ENCODE measurements at regions not wholly inside any gene's neighbourhood (a gene's known extent, or its start where the extent isn't known, plus 50 kb on each side); places are given as distances from the start of the nearest gene placed in this dataset.
"Not testable (repeated sequence)": the region's sequence is repeated elsewhere in the genome, so short reads cannot be mapped to it uniquely, and the experiment has no call there.

GRCh38 chr15:62362608-62363007 lies 197.5 kb upstream of the C2CD4B start:
- no peak for DNase-seq (ENCODE audit: extremely low read depth, low read depth, low spot score)

DNA sequence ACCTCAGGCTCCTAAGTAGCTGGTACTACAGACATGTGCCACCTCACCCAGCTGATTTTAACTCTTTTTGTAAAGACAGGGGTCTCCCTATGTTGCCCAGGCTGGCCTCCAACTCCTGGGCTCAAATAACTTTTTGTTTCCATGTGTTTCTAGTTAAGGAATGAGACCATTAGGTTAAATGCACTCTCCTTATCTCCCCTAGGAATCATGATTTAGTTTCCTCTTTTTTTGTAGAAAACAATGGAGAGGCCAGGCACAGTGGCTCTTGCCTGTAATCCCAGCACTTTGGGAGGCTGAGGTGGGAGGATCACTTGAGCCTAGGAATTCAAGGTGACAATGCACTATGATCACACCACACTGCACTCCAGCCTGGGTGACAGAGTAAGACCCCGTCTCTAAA lies 198.8 kb upstream of the C2CD4B start:
- no peak for DNase-seq (ENCODE audit: extremely low read depth, low read depth, low spot score)

DNA sequence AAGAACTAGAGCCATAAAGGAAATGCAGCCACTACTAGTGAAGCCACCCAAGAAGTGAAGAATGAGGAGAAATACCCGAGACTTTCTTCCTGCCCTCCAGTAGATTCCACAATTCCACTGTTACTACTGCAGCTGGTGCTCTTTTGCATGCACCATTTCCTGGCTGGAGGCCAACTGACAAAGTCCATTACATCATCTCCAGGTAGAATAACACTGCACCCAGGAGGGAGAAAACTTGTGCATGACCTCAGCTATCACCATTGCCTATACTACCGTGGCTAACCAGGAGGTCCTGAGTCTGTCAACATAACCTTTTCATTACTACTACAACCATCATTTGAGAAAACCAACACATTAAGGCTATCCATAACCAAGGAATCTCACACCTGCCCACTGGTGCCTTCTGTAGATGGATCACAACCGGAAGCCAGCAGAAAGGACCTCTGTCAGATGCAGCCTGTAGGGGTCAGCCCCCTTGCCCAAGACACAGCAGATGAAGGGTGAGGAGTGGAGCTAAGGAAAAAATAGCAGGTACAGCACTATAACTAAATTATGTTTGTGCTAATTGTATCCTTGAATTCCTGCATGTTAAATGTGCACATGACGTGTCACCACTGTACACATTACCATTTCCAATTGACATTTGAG lies 200.8 kb upstream of the C2CD4B start:
- no peak for DNase-seq (ENCODE audit: extremely low read depth, low read depth, low spot score)

DNA sequence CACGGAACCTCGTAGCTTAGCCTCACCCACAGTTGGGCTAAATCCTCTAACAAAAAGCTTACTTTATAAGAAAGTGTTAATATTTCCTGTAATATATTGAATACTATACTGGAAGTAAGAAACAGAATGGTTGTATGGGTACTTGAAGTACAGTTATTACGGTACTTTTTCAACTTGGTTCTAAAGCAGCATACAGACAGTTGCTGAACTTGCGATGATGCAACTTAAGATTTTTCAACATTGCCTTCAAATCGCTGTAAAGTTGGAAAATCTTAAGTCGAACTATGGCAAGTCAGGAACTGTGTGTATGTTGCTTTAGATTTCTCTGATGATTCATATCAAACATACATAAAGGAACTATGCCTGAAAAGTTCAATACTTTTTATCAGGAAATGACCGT lies 204.4 kb upstream of the C2CD4B start:
- no peak for DNase-seq (ENCODE audit: extremely low read depth, low read depth, low spot score)

DNA sequence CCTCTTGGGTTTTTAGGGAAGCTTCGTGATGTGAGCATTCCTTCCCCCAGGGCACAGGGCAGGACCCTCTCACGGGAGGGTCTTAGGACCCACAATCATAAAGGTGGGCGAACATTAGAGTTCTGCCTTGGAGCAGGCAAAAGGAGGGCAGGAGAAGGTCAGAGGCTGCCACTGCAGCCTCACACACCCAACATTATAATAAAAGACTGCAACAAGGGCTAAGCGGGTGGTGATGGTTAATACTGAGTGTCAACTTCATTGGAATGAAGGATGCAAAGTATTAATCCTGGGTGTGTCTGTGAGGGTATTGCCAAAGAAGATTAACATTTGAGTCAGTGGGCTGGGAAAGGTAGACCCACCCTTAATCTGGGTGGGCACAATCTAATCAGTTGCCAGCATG lies 206.6 kb upstream of the C2CD4B start:
- DNase-seq (ENCODE audit: extremely low read depth, low read depth, low spot score) = not testable (repeated sequence)

- DNase-seq (ENCODE audit: extremely low read depth, low read depth, low spot score) = no peak
Observed at GRCh38 chr15:62377736-62378480, 212.8 kb upstream of the C2CD4B start.

DNA sequence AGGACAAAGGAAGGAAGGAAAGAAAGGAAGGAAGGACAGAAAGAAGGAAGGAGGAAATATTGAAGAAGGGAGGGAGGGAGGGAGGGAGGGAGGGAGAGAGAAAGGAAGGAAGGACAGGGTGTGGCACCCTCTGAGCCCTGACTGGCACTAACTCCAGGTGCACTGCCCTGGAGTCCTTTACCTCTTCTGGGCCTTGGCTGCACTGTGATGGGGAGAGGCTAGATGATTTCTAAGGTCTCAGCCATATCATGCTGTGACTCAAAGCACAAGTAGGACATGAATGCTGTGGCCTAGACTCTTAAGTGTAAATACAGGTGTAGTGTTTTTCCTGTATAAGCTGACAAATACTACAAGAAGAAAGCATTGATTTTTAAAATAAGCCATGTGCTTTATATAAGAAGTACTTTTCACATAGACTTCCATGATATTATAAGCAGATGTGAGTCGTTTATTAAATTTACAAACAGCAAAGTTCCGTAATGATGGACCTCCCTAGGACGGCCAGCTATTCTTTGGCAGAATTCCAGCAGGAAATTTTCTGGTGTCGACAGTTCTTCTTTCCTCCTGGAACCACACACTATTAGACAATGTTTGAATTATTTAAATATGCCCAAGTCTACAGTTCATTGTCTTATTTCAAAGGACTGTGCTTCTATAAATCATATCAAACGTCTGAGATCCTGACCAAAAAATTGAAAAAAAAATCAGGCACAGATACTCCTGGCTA lies 213.8 kb upstream of the C2CD4B start:
- no peak for DNase-seq (ENCODE audit: extremely low read depth, low read depth, low spot score)

GRCh38 chr15:62380011-62380410 lies 214.9 kb upstream of the C2CD4B start:
- no peak for DNase-seq (ENCODE audit: extremely low read depth, low read depth, low spot score)

DNA sequence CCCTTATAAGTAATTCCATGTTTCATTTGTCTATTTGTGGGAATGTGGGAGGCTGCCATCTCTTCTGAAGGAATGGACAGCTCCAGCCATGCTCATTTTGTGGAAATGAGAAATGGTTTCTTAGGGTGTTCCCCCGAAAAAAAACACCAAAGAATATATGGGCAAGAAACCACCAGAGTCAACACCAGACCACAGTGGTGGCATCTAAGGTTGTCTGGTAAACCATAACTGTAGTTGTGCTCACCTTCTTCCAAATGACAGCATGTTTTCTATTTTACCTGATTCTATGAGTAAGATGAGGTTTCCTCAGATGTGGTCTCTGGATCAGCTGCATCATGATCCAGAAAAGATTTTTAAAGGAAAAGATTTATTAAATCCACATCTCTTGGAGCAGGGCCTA lies 217.0 kb upstream of the C2CD4B start:
- DNase-seq (ENCODE audit: extremely low read depth, low read depth, low spot score) = no peak

DNA sequence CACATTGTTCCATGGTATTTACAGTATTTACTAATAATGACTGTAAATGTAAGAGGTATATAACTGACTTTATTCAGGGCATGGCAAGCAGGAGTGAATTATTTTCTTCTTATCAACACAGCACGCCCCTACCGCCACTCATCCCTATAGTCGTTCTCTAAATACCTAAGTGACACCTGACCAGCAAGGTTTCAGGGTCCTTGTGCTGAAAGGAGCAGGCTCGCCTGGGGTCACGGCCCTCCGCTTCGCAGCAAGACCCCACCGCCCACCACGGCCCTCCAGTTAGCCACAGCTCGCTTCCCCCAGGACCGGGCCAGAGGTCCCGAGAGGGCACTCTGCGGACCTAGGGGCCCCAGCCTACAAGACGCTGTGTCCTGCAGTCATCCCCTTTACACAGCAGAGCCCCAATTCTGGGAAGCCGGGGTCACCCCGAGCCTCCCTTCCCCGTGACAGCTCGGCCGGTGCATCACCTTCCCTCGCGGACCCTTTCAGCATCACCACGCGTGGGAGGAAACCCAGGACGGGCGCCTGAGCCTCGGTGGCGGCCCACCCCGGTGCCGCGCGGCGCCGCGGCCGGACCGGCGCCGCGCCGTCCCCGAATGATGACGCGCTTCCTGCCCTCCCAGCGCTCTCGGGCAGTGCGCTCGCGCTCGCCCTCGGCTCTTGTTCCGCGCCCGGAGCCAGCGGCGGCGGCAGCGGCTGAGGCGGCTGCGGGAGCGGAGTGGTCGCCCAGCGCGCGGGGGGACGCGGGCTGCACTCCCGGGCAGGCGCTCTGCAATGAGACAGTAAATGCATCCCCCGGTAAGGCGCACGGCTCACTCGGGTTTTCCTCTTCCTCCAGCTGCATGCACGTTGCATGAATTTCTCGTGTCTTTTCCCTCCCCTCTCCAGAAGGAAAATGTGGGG lies 225.1 kb upstream of the C2CD4B start, which contains the start of gene TLN2:
Gene TLN2, plus strand, starts transcription at position 666 of the 906 bp plus-strand sequence.
- no peak for DNase-seq (ENCODE audit: extremely low read depth, low read depth, low spot score)

DNA sequence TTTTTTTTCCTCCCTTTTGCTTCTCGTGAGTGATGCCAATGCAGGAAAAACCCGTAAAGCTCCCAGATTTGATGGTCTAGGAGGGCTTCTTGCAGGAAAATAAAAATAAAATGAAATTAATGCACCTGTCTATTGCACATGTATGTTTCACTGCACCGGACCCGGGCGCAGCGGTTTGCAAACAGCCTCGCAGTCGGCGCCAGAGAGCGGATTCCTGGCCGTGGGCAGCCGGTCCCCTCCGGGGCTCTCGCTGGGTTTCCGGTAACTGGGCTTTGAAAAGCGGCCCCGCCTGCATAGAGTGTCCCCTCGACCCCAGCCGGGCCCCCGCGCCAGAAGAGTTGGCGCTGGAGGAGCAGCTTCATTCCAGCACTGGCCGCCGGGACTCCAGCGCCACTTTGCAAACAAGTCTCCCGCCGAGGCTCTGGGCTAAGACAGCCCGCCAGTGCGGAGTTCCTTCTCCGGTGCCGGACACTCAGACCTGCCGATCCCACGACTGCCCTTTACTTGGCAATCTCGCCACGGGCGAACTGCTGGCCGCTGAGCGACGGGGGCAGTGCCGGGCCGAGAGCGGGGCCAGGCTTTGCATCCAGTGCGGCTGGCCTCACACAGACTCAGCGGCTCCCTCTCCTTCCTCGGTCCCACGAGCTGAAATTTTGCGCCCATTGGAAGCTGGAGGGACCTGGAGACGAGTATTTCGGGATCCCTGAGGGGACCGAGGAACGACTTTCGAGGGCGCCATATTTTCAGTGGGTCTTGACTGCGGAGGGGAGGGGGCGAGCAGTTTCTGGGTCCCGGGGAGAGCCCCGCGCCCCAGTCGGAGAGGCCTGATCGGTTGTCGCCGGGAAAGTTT lies 225.9 kb upstream of the C2CD4B start:
- DNase-seq (ENCODE audit: extremely low read depth, low read depth, low spot score) = no peak

DNA sequence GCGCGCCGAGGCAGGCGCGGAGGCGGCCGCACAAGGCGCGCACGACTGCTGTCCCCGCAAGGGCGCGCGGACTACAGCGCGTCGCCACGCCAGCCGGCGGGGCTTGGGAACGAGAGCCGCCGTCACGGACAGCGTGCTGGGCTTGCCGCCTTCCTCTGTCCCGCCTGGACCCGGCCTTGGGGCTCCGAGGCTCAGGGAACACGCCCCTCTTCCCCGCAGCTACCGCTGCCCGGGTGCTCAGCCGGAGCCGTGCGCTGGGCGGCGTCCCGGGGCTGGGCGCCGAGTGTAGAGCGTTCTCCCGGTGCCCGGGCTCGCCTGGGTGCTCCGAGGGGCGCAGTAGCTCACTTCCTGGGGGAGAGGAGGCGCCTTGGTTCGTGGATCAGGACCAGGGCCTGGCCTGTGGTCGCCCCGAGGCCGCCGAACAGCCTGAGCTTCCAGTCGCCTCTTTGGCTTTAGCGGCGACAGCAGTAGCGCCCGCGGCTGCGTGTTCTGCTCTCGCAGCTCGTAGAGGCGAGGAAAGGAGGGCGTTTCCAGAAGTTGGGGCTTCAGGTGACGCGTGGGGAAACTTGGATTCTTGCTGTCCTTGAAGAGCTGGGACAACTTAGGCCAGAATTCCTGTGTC lies 226.7 kb upstream of the C2CD4B start:
- no peak for DNase-seq (ENCODE audit: extremely low read depth, low read depth, low spot score)

DNA sequence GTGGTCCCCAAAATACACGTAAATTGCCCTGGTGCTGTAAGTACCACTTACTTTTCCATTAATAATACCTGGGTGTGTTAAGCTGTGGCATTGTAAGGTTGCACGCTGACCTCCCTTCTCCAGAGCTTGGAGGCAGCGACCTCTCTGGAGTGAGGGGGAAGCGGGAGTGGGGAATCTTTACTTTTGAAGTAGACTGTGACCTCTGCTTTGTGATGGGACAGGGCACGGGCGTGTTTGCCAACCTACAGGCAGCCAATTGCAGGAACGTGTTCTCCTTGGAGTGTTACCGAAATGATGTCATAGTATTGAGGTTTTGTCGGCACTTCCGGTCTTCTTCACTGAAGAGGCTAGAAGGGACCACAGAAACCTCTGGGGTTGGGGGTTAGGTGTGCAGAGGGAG lies 227.3 kb upstream of the C2CD4B start:
- no peak for DNase-seq (ENCODE audit: extremely low read depth, low read depth, low spot score)

DNA sequence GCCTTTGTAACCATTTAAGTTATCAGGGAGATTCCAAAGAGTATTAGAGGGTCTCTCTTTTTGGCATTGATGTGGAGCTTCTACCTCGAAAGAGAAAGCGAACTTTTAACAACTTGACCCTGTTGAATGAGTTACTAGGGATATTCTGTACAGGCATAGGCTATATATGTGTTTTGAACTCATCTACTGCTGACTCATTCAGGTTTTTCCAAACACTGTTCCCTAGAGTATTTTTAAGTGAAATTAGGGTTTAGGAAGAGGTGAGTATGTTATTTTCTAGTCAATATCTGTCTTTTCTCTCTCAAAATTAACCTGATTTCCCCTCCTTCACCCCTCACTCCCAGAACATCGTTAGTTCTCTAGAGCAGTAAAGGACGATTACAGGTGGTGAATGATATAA lies 228.1 kb upstream of the C2CD4B start:
- DNase-seq (ENCODE audit: extremely low read depth, low read depth, low spot score) = no peak

GRCh38 chr15:62394079-62394478 lies 229.0 kb upstream of the C2CD4B start:
- DNase-seq (ENCODE audit: extremely low read depth, low read depth, low spot score) = no peak

DNA sequence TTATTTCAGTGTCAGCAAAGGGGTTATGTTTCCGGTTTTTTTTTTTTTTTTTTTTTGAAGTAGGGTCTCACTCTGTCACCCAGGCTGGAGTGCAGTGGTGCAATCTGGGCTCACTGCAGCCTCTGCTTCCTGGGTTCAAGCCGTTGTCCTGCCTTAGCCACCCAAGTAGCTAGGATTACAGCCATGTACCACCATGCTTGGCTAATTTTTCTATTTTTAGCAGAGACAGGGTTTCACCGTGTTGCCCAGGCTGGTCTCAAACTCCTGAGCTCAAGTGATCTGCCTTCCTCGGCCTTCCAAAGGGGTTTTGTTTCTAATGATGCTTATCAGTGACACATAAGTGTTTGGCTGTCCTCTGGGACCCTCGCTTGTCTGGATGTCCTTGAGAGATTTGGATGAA lies 235.7 kb upstream of the C2CD4B start:
- DNase-seq (ENCODE audit: extremely low read depth, low read depth, low spot score) = no peak

GRCh38 chr15:62402687-62403086 lies 237.6 kb upstream of the C2CD4B start:
- no peak for DNase-seq (ENCODE audit: extremely low read depth, low read depth, low spot score)

DNA sequence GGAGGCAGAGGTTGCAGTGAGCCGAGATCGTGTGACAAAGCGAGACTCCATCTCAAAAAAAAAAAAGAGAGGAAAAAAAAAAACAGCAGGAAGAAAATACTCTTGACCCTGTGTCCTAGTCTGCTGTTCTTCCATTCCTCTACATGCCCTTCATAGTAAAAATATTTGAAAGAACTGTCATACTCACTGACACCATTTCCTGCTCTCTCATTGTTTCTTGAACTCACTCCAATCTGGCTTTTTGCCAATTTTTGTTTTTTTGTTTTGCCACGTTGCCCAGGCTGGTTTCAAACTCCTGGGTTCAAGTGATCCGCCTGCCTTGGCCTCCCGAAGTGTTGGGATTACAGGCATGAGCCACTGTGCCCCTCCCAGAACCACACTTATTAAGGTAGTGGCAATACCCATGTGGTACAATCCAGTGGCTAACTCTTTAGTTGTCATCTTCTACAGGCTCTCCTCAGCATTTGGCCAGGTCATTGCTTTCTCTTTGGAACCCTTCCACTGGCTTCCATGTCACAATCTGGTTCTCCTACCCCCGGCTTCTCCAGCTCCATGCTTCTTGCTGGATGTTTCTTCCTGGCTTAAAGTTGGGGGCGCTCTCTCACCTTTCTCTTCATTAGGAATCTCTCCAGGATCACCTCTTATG lies 238.2 kb upstream of the C2CD4B start:
- peak; percentile 10 for DNase-seq (ENCODE audit: extremely low read depth, low read depth, low spot score)
